Breast epithelium (tissue), 4 donors: ENCODE measurements at regions not wholly inside any gene's neighbourhood (a gene's known extent, or its start where the extent isn't known, plus 50 kb on each side); places are given as distances from the start of the nearest gene placed in this dataset.

Experiments used
- DNase-seq, 2 donors: peaks; one replicate each; pipeline ENCODE4 v3.0.0-alpha.2; 2019; ENCODE audit warnings: low spot score in 2 of 2
- H3K27ac ChIP-seq, 2 donors: fragments of 200-600 bp; sonication (generic) in 1 of 2; one replicate each; pipeline ENCODE4 v1.5.1; 2016 to 2019; ENCODE audit warnings: mild to moderate bottlenecking in 1 of 2
- H3K27me3 ChIP-seq, 2 donors: fragments of 200-600 bp; sonication (generic) in 1 of 2; one replicate each; pipeline versions ENCODE4 v1.5.1 to v1.6.0; 2017 to 2019; ENCODE audit warnings: control low read depth in 1 of 2, mild to moderate bottlenecking in 1 of 2
- H3K36me3 ChIP-seq: fragments of 200-600 bp; one replicate; pipeline ENCODE4 v1.5.1; 2019
- H3K4me1 ChIP-seq, 2 donors: fragments of 200-600 bp; sonication (generic); one replicate each; pipeline ENCODE4 v1.5.1; 2016 to 2019; ENCODE audit warnings: control low read depth in 1 of 2
- H3K4me3 ChIP-seq, 3 donors: fragments of 200-600 bp; sonication (generic); 1 replicate in 2 of 3; 2 replicates in 1 of 3; pipeline ENCODE4 v1.5.1; 2016 to 2019; ENCODE audit warnings: mild to moderate bottlenecking in 3 of 3, moderate library complexity in 2 of 3
- H3K9me3 ChIP-seq, 2 donors: fragments of 200-600 bp; sonication (generic) in 1 of 2; one replicate each; pipeline ENCODE4 v1.5.1; 2016 to 2019; ENCODE audit warnings: control low read depth in 1 of 2
- CTCF ChIP-seq, 3 donors: fragments of 450-650 bp; IDR thresholded peaks; one replicate each; pipeline ENCODE4 v1.5.1; 2016 to 2017; ENCODE audit warnings: antibody characterized with exemption in 3 of 3, mild to moderate bottlenecking in 3 of 3, moderate library complexity in 3 of 3
- POLR2A ChIP-seq: fragments of 450-650 bp; IDR thresholded peaks from one replicate; pipeline ENCODE4 v1.6.1; 2016; ENCODE audit warnings: antibody characterized with exemption, mild to moderate bottlenecking, moderate library complexity
- POLR2AphosphoS5 ChIP-seq, 3 donors: sonication (generic); formaldehyde crosslinking; IDR thresholded peaks; one replicate each; pipeline ENCODE4 v1.6.1; 2017; ENCODE audit warnings: antibody characterized with exemption in 3 of 3
- intact Hi-C: fragments of 100-400 bp; cut with DNase I; formaldehyde crosslinking; loops from one replicate; pipeline ENCODE4 v1.15.1; 2023; ENCODE audit warnings: low total_unique reads

GRCh38 chr14:29144621-29145020 lies 378.0 kb downstream of the FOXG1 start:
- Histone ChIP-seq H3K27me3 (no peaks in the 10 kb centered on the region), H3K36me3 (no peaks in the 10 kb centered on the region), H3K9me3 (no peaks in the 10 kb centered on the region), H3K4me3 (no peak overlapping the region), H3K27ac (no peak overlapping the region), H3K4me1 (no peaks in the 10 kb centered on the region)
- intact Hi-C loops, result no loop called here
- no peak for DNase-seq
- TF ChIP-seq POLR2A, result no peak
- no peak for TF ChIP-seq CTCF (IDR thresholded peaks at IDR 0.05)
- TF ChIP-seq POLR2AphosphoS5 (IDR thresholded peaks at IDR 0.05), result no peak

GRCh38 chr14:29148221-29148620 lies 381.6 kb downstream of the FOXG1 start:
- DNase-seq, result no peak
- Histone ChIP-seq H3K27me3 (no peaks in the 10 kb centered on the region), H3K4me1 (no peaks in the 10 kb centered on the region), H3K36me3 (no peaks in the 10 kb centered on the region), H3K4me3 (no peak overlapping the region), H3K9me3 (no peaks in the 10 kb centered on the region), H3K27ac (no peak overlapping the region)
- TF ChIP-seq POLR2AphosphoS5 (IDR thresholded peaks at IDR 0.05), result no peak
- no peak for TF ChIP-seq POLR2A
- intact Hi-C loops, result no loop called here

- intact Hi-C loops, result no loop called here
- Histone ChIP-seq H3K27me3 (no peaks in the 10 kb centered on the region), H3K4me1 (no peaks in the 10 kb centered on the region), H3K36me3 (no peaks in the 10 kb centered on the region), H3K27ac (no peak overlapping the region), H3K4me3 (no peak overlapping the region), H3K9me3 (no peaks in the 10 kb centered on the region)
- TF ChIP-seq POLR2A (no peak), CTCF (IDR thresholded peaks at IDR 0.05) (no peak), POLR2AphosphoS5 (IDR thresholded peaks at IDR 0.05) (no peak)
- no peak for DNase-seq
Observed at GRCh38 chr14:29149798-29150197, 383.2 kb downstream of the FOXG1 start.

- TF ChIP-seq POLR2AphosphoS5 (IDR thresholded peaks at IDR 0.05), result no peak
- no peak for TF ChIP-seq CTCF (IDR thresholded peaks at IDR 0.05)
- no peak for TF ChIP-seq POLR2A
- Histone ChIP-seq H3K36me3 (no peaks in the 10 kb centered on the region), H3K9me3 (no peaks in the 10 kb centered on the region), H3K27ac (no peak overlapping the region), H3K4me3 (no peak overlapping the region), H3K4me1 (no peaks in the 10 kb centered on the region), H3K27me3 (no peaks in the 10 kb centered on the region)
- intact Hi-C loops, result no loop called here
- no peak for DNase-seq
Observed at GRCh38 chr14:29150659-29151058, 384.1 kb downstream of the FOXG1 start.

GRCh38 chr14:29156096-29156495 lies 389.5 kb downstream of the FOXG1 start:
- TF ChIP-seq POLR2A (no peak), CTCF (IDR thresholded peaks at IDR 0.05) (no peak), POLR2AphosphoS5 (IDR thresholded peaks at IDR 0.05) (no peak)
- DNase-seq, result no peak
- Histone ChIP-seq H3K36me3 (no peaks in the 10 kb centered on the region), H3K27ac (no peak overlapping the region), H3K4me1 (no peaks in the 10 kb centered on the region), H3K4me3 (no peak overlapping the region), H3K27me3 (no peaks in the 10 kb centered on the region), H3K9me3 (no peaks in the 10 kb centered on the region)
- intact Hi-C loops, result no loop called here

GRCh38 chr14:29161593-29161992 lies 395.0 kb downstream of the FOXG1 start:
- Histone ChIP-seq H3K36me3 (no peaks in the 10 kb centered on the region), H3K4me1 (no peaks in the 10 kb centered on the region), H3K27me3 (no peaks in the 10 kb centered on the region), H3K27ac (no peak overlapping the region), H3K4me3 (no peak overlapping the region), H3K9me3 (no peaks in the 10 kb centered on the region)
- intact Hi-C loops, result no loop called here
- TF ChIP-seq POLR2A, result no peak
- no peak for TF ChIP-seq CTCF (IDR thresholded peaks at IDR 0.05)
- TF ChIP-seq POLR2AphosphoS5 (IDR thresholded peaks at IDR 0.05), result no peak
- no peak for DNase-seq
